22Rv1 (cell line): ENCODE measurements at regions not wholly inside any gene's neighbourhood (a gene's known extent, or its start where the extent isn't known, plus 50 kb on each side); places are given as distances from the start of the nearest gene placed in this dataset.
A peak's percentile ranks its signal among the peaks of the same experiment; 100 is the strongest.
"Not testable (repeated sequence)": the region's sequence is repeated elsewhere in the genome, so short reads cannot be mapped to it uniquely, and the experiment has no call there.

Experiments
- H3K27ac ChIP-seq: fragments of 450-650 bp; 2 replicates; pipeline ENCODE4 v1.5.1; 2017
- ZFX ChIP-seq: fragments of 450-650 bp; IDR thresholded peaks from 2 replicates; pipeline ENCODE4 v1.6.1; 2017; ENCODE audit warnings: antibody characterized with exemption, borderline replicate concordance
- TF ChIP-seq, protein P1 (sequence below): fragments of 450-650 bp; IDR thresholded peaks from 2 replicates; pipeline ENCODE4 v1.5.1; 2017; ENCODE audit warnings: mild to moderate bottlenecking

DNA sequence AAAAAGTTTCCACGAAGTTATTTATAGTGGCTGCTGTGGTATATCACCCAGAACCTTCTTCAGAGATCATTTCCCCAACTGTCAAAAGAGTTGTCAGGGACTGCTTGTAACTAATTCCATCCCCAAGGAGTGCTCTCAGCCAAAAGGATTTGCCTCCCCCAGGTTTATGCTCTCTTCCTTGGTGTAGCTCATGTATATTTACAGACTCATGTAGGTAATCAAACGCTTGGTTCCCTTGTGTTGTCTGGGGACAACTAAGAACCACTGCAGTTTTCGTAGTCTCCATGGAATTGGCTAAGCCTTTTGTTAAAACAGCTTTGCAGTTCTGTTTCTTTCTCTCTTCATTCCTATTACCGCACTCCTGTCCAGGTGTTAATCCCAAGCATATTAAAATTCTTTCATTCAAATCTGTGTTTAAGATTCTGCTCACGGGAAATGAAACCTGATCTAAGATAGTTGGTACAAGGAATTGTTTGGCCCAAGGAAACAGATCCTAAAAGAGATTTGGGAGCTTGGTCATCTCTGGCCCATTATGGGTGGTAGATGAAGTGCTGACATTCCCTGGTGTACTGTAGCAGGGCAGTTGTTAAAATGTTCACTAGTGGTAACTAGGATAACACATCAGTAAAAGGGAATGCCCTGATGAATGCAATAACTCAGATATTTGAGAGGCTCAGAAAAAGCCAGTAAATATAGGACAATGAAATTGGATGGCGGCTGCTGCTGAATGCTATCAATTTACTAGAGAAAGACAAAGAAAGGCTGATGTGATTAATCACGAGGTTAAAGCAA, 361.3 kb upstream of the GBE1 start:
- TF ChIP-seq, protein P1, sequence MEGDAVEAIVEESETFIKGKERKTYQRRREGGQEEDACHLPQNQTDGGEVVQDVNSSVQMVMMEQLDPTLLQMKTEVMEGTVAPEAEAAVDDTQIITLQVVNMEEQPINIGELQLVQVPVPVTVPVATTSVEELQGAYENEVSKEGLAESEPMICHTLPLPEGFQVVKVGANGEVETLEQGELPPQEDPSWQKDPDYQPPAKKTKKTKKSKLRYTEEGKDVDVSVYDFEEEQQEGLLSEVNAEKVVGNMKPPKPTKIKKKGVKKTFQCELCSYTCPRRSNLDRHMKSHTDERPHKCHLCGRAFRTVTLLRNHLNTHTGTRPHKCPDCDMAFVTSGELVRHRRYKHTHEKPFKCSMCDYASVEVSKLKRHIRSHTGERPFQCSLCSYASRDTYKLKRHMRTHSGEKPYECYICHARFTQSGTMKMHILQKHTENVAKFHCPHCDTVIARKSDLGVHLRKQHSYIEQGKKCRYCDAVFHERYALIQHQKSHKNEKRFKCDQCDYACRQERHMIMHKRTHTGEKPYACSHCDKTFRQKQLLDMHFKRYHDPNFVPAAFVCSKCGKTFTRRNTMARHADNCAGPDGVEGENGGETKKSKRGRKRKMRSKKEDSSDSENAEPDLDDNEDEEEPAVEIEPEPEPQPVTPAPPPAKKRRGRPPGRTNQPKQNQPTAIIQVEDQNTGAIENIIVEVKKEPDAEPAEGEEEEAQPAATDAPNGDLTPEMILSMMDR, result no peak
- TF ChIP-seq ZFX, result no peak
- no peak overlapping the region for H3K27ac ChIP-seq

DNA sequence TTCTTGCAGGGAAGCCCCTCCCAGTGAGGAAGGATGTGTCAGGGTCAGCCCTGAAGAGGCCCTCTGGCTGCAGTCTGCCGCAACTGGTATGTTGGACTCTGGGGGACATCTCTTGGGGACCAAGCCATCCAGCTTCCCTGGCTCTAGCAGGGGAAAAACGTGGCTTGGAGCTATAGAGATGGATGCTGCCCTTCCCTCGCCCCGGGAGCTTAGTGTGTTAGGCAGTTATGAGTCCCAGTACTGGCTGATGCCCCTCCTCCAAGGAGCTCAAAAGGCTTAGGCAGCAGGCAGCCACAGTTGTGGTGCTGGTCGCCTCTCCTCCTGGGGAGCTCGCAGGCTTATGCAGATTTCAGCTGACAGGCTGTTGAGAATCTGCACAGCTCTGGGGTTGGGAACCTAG, 353.1 kb upstream of the GBE1 start:
- no peak overlapping the region for H3K27ac ChIP-seq
- TF ChIP-seq, protein P1, result no peak
- TF ChIP-seq ZFX, result no peak

DNA sequence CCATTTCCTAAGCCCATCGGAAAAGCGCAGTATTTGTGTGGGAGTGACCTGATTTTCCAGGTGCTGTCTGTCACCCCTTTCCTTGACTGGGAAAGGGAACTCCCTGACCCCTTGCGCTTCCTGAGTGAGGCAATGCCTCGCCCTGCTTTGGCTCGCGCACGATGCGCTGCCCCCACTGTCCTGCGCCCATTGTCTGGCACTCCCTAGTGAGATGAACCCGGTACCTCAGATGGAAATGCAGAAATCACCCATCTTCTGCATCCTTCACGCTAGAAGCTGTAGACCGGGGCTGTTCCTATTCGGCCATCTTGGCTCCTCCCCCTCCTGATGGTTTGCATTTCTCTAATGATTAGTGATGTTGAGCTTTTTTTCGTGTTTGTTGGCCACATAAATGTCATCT, 349.3 kb upstream of the GBE1 start:
- not testable (repeated sequence) for H3K27ac ChIP-seq

DNA sequence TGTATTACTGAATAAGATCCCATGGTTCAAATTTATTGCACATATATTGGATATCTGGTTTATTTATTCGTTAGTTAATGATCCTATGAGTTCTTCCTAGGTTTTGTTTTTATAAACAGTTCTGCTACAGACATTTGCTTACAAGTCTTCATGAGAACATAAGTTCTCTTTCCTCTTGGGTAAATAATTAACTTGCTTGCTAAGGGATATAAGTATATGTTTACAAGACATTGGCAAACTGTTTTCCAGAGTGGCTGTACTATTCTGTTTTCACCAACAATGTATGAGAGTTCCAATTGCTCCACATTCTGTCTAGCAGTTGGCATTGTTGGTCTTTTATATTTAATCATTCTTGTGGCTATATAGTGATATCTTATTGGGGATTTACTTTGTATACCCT, 341.8 kb upstream of the GBE1 start:
- H3K27ac ChIP-seq, result peak overlapping the region; percentile 64
- TF ChIP-seq ZFX, result no peak
- TF ChIP-seq, protein P1, result no peak

DNA sequence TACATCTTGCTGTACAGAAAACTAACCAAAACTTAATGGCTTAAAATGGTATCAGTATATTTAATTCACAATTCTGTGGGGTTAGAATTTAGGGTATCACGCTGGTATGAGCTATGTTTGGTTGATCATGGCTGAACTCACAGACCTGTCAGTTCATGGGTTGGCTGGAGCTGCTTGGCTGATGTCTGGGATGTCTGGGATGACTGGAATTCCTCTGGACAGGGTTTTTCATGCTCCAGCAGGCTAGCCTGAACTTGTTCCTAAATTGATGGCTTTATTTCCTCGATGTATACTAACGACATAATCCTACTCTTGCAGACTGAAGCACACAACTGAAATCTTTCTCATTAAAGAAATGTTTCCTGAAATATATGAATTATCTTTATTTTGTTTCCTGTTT, 338.9 kb upstream of the GBE1 start:
- H3K27ac ChIP-seq, result no peak overlapping the region
- TF ChIP-seq, protein P1, result no peak

DNA sequence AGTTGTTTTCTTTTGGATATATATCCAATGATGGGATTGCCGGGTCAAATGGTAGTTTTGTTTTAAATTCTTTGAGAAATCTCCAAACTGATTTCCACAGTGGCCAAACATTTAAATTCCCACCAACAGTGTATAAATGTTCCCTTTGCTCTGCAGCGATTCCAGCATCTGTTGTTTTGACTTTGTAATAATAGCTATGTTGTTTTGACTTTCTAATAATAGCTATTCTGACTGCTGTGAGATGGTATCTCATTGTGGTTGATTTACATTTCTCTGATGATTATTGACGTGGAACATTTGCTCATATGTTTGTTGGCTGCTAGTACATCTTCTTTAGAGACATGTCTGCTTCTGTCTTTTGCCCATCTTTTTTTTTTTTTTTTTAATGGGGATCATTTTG, 332.2 kb upstream of the GBE1 start:
- H3K27ac ChIP-seq, result no peak overlapping the region
- no peak for TF ChIP-seq ZFX
- TF ChIP-seq, protein P1, result no peak

DNA sequence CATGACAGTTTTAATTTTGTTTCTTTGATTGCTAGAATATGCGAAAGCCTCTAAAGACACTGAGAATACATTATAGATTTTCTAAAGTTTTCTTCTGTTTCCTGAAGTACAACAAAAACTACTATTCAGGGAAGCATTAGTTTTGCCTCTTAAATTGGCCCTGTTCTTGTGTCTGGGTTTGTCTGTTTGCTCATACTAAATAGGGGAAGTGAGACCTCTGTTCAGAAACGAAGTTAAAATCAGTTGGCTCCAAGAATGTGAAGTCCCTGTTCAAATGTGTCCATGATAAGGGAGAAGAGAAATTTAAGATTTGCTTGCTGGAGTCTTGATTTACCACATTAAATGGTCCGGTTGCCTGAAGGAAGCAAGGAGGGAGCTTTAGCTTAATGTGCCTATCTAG, 327.3 kb upstream of the GBE1 start:
- H3K27ac ChIP-seq, result no peak overlapping the region
- no peak for TF ChIP-seq ZFX
- TF ChIP-seq, protein P1, result no peak

DNA sequence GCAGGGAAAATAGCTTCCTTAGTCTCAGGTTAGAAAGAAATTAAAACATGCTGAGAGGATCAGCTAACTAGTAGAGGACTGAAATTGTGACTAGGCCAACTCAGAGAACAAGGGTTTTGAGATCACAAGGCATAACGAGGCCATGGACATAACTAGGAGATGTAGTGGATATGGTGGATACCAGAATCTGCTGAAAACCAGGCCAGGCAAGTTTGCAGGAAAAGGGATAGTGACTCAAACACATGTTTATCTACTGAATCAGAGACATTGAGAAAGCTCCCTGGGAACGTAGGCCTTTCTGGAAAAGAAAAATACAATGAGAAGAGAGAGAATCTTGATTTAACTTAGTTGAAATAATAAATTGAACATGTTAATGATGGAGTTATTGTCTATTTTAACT, 326.5 kb upstream of the GBE1 start:
- TF ChIP-seq ZFX, result no peak
- TF ChIP-seq, protein P1, result no peak
- no peak overlapping the region for H3K27ac ChIP-seq
